ENCODE measurements at regions not wholly inside any gene's neighbourhood (a gene's known extent, or its start where the extent isn't known, plus 50 kb on each side); places are given as distances from the start of the nearest gene placed in this dataset.
"Not testable (repeated sequence)": the region's sequence is repeated elsewhere in the genome, so short reads cannot be mapped to it uniquely, and the experiment has no call there.

- no peak overlapping the region for H3K27ac ChIP-seq
- no peak for TF ChIP-seq CTCF (conservative IDR thresholded peaks at IDR 0.05)
These were observed 342.7 kb upstream of the SGCG start for GRCh38 chr13:22837980-22838647.

GRCh38 chr13:22839603-22840530 is 340.9 kb upstream of the SGCG start:
- TF ChIP-seq CTCF (conservative IDR thresholded peaks at IDR 0.05), result no peak
- no peak overlapping the region for H3K27ac ChIP-seq

- H3K27ac ChIP-seq, result no peak overlapping the region
- no peak for TF ChIP-seq CTCF (conservative IDR thresholded peaks at IDR 0.05)
These were observed 334.2 kb upstream of the SGCG start for GRCh38 chr13:22846551-22846950.

- TF ChIP-seq CTCF (conservative IDR thresholded peaks at IDR 0.05), result no peak
- H3K27ac ChIP-seq, result no peak overlapping the region
These were observed 332.2 kb upstream of the SGCG start for GRCh38 chr13:22848539-22849052.

- H3K27ac ChIP-seq, result no peak overlapping the region
- no peak for TF ChIP-seq CTCF (conservative IDR thresholded peaks at IDR 0.05)
These were observed 324.9 kb upstream of the SGCG start for GRCh38 chr13:22855926-22856325.

DNA sequence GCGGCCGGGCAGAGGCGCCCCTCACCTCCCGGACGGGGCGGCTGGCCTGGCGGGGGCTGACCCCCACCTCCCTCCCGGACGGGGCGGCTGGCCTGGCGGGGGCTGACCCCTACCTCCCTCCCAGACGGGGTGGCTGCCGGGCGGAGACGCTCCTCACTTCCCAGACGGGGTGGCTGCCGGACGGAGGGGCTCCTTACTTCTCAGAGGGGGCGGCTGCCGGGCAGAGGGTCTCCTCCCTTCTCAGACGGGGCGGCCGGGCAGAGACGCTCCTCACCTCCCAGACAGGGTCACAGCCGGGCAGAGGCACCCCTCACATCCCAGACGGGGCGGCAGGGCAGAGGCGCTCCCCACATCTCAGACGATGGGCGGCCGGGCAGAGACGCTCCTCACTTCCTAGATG is 321.8 kb upstream of the SGCG start:
- H3K27ac ChIP-seq, result not testable (repeated sequence)

DNA sequence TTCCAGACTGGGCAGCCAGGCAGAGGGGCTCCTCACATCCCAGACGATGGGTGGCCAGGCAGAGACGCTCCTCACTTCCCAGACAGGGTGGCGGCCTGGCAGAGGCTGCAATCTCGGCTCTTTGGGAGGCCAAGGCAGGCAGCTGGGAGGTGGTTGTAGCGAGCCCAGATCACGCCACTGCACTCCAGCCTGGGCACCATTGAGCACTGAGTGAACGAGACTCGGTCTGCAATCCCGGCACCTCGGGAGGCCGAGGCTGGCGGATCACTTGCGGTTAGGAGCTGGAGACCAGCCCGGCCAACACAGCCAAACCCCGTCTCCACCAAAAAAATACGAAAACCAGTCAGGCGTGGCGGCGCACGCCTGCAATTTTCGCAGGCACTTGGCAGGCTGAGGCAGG is 321.4 kb upstream of the SGCG start:
- not testable (repeated sequence) for H3K27ac ChIP-seq

DNA sequence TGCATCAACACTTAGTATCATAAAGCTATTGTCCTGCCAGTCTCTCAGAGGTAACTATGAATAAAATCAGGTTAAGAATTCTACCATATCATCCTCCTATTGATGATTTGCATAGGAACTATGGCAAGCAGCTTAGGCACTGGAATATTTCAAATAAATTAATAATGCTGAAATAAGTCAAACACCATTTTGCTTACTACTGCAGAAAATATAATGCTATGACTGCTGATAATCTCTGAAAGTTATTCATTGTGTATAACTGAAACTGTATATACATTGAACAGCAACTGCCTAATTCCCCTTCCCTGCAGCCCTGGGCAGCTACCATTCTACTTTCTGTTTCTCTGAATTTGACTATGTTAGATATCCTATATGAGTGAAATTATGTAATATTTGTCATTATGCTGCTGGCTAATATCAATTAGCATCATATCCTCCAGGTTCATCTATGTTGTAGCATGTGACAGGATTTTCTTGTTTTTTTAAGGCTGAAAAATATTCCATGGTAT is 318.8 kb upstream of the SGCG start:
- no peak overlapping the region for H3K27ac ChIP-seq
- no peak for TF ChIP-seq CTCF (conservative IDR thresholded peaks at IDR 0.05)
